ENCODE measurements at regions not wholly inside any gene's neighbourhood (a gene's known extent, or its start where the extent isn't known, plus 50 kb on each side); places are given as distances from the start of the nearest gene placed in this dataset.

DNA sequence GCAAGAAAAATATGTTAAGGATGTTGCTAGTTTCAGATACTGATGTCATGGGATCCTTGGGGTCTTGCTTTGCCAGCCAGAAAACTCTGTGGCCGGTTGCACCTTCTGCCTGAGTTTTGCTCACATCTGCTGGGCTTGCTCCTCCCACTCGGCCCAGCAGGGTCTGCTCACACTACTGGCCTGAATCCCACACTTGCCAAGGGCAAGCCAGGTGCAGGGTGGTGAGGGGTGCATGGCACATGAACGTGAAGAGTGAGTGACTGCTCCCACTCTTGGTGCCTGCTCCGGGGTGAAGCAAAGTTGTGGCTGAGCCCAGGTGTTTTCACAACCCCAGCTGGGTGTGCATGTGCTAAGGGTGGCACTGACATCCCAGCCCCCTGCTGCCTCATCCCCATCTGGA lies 83.1 kb upstream of the STARD4 start:
- Histone ChIP-seq H3K9me3 (ENCODE audit: insufficient read depth, low read depth, low read length) (peaks cover 2% of the 10 kb centered on the region), H3K4me1 (ENCODE audit: control insufficient read depth in 1 of 2, insufficient read depth in 2 of 2, low read length in 2 of 2) (no peaks in the 10 kb centered on the region)
- WGBS (ENCODE audit: extremely low coverage, insufficient coverage, insufficient read length), result no CpG with 5 or more reads among the region's 4 CpGs

DNA sequence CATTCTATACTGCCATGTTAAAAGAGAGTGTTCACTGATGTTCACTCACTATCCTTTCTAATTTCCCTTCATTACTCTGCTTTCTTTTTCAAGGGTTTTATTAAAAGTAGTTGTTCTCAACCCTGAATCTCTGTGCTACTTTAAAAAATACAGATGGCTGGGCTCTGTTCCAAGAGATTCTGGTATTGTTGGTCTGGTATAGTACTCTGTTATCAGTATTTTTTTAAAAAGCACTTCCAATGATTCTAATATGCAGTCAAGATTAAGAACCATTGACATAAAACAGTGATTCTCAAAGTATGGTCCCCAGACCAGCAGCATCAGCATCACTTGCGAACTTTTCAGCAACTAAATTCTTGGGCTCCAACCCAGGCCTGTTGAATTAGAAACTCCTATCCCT lies 77.0 kb upstream of the STARD4 start:
- DNase-seq, result no peak
- H2BK5ac ChIP-seq (ENCODE audit: low read depth, low read length, poor library complexity), result no peak overlapping the region
- no peak overlapping the region for H3K23ac ChIP-seq (ENCODE audit: low read length)
- no peak overlapping the region for H3K14ac ChIP-seq (ENCODE audit: low read length)
- H2BK120ac ChIP-seq (ENCODE audit: insufficient read depth, low read length, poor library complexity), result no peak overlapping the region
- H2AFZ ChIP-seq (ENCODE audit: insufficient read depth, low read length, poor library complexity), result no peak overlapping the region
- H3K27me3 ChIP-seq (ENCODE audit: insufficient read depth, low read length), result no peaks in the 10 kb centered on the region
- no peak overlapping the region for H3K4me3 ChIP-seq (ENCODE audit: low read depth, low read length)
- H3K9ac ChIP-seq (ENCODE audit: low read length), result no peak overlapping the region
- WGBS (ENCODE audit: extremely low coverage, insufficient coverage, insufficient read length), result no CpG with 5 or more reads among the region's 1 CpG
- H3K4me2 ChIP-seq (ENCODE audit: low read length), result no peak overlapping the region
- H4K91ac ChIP-seq (ENCODE audit: low read depth, low read length), result no peak overlapping the region
- no peaks in the 10 kb centered on the region for H3K79me2 ChIP-seq (ENCODE audit: control insufficient read depth, insufficient read depth, low read length, poor library complexity)
- H4K12ac ChIP-seq (ENCODE audit: low read depth, low read length), result no peak overlapping the region
- H2BK12ac ChIP-seq (ENCODE audit: low read length), result no peak overlapping the region
- H3K4ac ChIP-seq (ENCODE audit: low read depth, low read length), result no peak overlapping the region
- no peak overlapping the region for H3K18ac ChIP-seq (ENCODE audit: low read length)
- H3K27ac ChIP-seq (ENCODE audit: low read depth, low read length), result no peak overlapping the region
- H3K79me1 ChIP-seq (ENCODE audit: low read length), result no peaks in the 10 kb centered on the region
- no peak overlapping the region for H4K8ac ChIP-seq (ENCODE audit: low read depth, low read length)
- H3K4me1 ChIP-seq (ENCODE audit: control insufficient read depth in 1 of 2, insufficient read depth in 2 of 2, low read length in 2 of 2), result peaks cover 2 to 8% of the 10 kb centered on the region in 2 experiments
- H3K9me3 ChIP-seq (ENCODE audit: insufficient read depth, low read depth, low read length), result no peaks in the 10 kb centered on the region
- H2AK5ac ChIP-seq (ENCODE audit: low read length), result no peak overlapping the region
- H3K36me3 ChIP-seq (ENCODE audit: control insufficient read depth in 1 of 2, insufficient read depth in 2 of 2, low read length in 2 of 2), result no peaks in the 10 kb centered on the region

More for the DNA sequence above, 83.1 kb upstream of the STARD4 start:
- Histone ChIP-seq H2BK120ac (ENCODE audit: insufficient read depth, low read length, poor library complexity) (no peak overlapping the region), H4K8ac (ENCODE audit: low read depth, low read length) (no peak overlapping the region), H3K18ac (ENCODE audit: low read length) (no peak overlapping the region), H3K79me1 (ENCODE audit: low read length) (no peaks in the 10 kb centered on the region), H3K23ac (ENCODE audit: low read length) (no peak overlapping the region), H3K4me2 (ENCODE audit: low read length) (no peak overlapping the region), H3K4me3 (ENCODE audit: low read depth, low read length) (no peak overlapping the region), H3K27me3 (ENCODE audit: insufficient read depth, low read length) (no peaks in the 10 kb centered on the region), H3K4ac (ENCODE audit: low read depth, low read length) (no peak overlapping the region), H2AFZ (ENCODE audit: insufficient read depth, low read length, poor library complexity) (no peak overlapping the region), H3K79me2 (ENCODE audit: control insufficient read depth, insufficient read depth, low read length, poor library complexity) (no peaks in the 10 kb centered on the region), H4K91ac (ENCODE audit: low read depth, low read length) (no peak overlapping the region), H4K12ac (ENCODE audit: low read depth, low read length) (no peak overlapping the region), H3K9ac (ENCODE audit: low read length) (no peak overlapping the region), H3K27ac (ENCODE audit: low read depth, low read length) (no peak overlapping the region), H2AK5ac (ENCODE audit: low read length) (no peak overlapping the region), H2BK5ac (ENCODE audit: low read depth, low read length, poor library complexity) (no peak overlapping the region), H2BK12ac (ENCODE audit: low read length) (no peak overlapping the region), H3K36me3 (ENCODE audit: control insufficient read depth in 1 of 2, insufficient read depth in 2 of 2, low read length in 2 of 2) (no peaks in the 10 kb centered on the region), H3K14ac (ENCODE audit: low read length) (no peak overlapping the region)
- no peak for DNase-seq

DNA sequence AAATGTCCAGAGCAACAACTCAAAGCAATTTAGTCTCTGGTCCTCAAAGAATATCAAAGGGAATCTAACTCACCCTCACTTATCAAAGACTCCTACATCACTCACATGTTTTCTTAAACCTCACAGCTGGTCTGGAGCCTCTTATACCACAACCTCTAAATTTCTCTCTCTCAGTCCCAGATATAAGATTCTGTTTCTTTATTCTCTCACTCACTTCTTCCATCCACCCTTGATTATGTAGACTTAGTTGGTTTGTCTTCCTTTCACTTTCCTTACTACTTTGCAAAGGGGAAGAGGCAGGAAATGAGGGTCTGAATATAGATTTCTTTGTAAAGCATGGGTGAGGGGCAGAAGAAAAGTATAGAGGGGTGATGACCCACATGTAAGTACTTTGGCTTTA lies 75.4 kb upstream of the STARD4 start:
- H3K18ac ChIP-seq (ENCODE audit: low read length), result no peak overlapping the region
- no peak overlapping the region for H3K4me2 ChIP-seq (ENCODE audit: low read length)
- no peak overlapping the region for H3K27ac ChIP-seq (ENCODE audit: low read depth, low read length)
- peaks cover 2 to 8% of the 10 kb centered on the region in 2 experiments for H3K4me1 ChIP-seq (ENCODE audit: control insufficient read depth in 1 of 2, insufficient read depth in 2 of 2, low read length in 2 of 2)
- no peak overlapping the region for H2BK12ac ChIP-seq (ENCODE audit: low read length)
- no peak overlapping the region for H2BK5ac ChIP-seq (ENCODE audit: low read depth, low read length, poor library complexity)
- H3K36me3 ChIP-seq (ENCODE audit: control insufficient read depth in 1 of 2, insufficient read depth in 2 of 2, low read length in 2 of 2), result no peaks in the 10 kb centered on the region
- H4K12ac ChIP-seq (ENCODE audit: low read depth, low read length), result no peak overlapping the region
- no peak for DNase-seq
- H4K91ac ChIP-seq (ENCODE audit: low read depth, low read length), result no peak overlapping the region
- no peak overlapping the region for H2AK5ac ChIP-seq (ENCODE audit: low read length)
- no peak overlapping the region for H2BK120ac ChIP-seq (ENCODE audit: insufficient read depth, low read length, poor library complexity)
- H3K23ac ChIP-seq (ENCODE audit: low read length), result no peak overlapping the region
- no peaks in the 10 kb centered on the region for H3K79me2 ChIP-seq (ENCODE audit: control insufficient read depth, insufficient read depth, low read length, poor library complexity)
- H3K9ac ChIP-seq (ENCODE audit: low read length), result no peak overlapping the region
- H3K4ac ChIP-seq (ENCODE audit: low read depth, low read length), result no peak overlapping the region
- H4K8ac ChIP-seq (ENCODE audit: low read depth, low read length), result no peak overlapping the region
- no peak overlapping the region for H3K14ac ChIP-seq (ENCODE audit: low read length)
- H2AFZ ChIP-seq (ENCODE audit: insufficient read depth, low read length, poor library complexity), result no peak overlapping the region
- no peaks in the 10 kb centered on the region for H3K27me3 ChIP-seq (ENCODE audit: insufficient read depth, low read length)
- no peaks in the 10 kb centered on the region for H3K9me3 ChIP-seq (ENCODE audit: insufficient read depth, low read depth, low read length)
- no peaks in the 10 kb centered on the region for H3K79me1 ChIP-seq (ENCODE audit: low read length)
- H3K4me3 ChIP-seq (ENCODE audit: low read depth, low read length), result no peak overlapping the region

DNA sequence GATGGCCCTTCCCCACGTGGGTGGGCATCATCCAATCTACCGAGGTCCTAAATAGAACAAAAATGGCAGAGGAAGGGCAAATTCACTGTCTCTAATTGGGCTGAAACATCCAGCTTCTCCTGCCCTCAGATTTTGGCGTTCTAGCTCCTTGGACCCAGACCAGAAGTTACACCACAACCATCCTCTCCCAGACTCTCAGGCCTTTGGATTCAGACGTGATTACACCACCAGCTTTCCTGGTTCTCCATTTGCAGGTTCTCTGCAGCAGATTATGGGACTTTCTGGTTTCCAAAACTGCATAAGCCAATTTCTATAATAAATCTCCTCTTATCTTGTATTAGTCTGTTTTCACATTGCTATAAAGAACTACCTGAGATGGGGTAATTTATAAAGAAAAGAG lies 73.6 kb upstream of the STARD4 start:
- WGBS (ENCODE audit: extremely low coverage, insufficient coverage, insufficient read length), result no CpG with 5 or more reads among the region's 4 CpGs
- Histone ChIP-seq H3K36me3 (ENCODE audit: control insufficient read depth in 1 of 2, insufficient read depth in 2 of 2, low read length in 2 of 2) (no peaks in the 10 kb centered on the region), H3K79me2 (ENCODE audit: control insufficient read depth, insufficient read depth, low read length, poor library complexity) (no peaks in the 10 kb centered on the region), H3K4me1 (ENCODE audit: control insufficient read depth in 1 of 2, insufficient read depth in 2 of 2, low read length in 2 of 2) (peaks cover 2 to 8% of the 10 kb centered on the region in 2 experiments), H4K8ac (ENCODE audit: low read depth, low read length) (no peak overlapping the region), H4K12ac (ENCODE audit: low read depth, low read length) (no peak overlapping the region), H2BK120ac (ENCODE audit: insufficient read depth, low read length, poor library complexity) (peak overlapping the region; percentile 7), H3K27ac (ENCODE audit: low read depth, low read length) (no peak overlapping the region), H3K9ac (ENCODE audit: low read length) (no peak overlapping the region), H2BK5ac (ENCODE audit: low read depth, low read length, poor library complexity) (no peak overlapping the region), H3K23ac (ENCODE audit: low read length) (no peak overlapping the region), H3K79me1 (ENCODE audit: low read length) (no peaks in the 10 kb centered on the region), H3K27me3 (ENCODE audit: insufficient read depth, low read length) (no peaks in the 10 kb centered on the region), H3K18ac (ENCODE audit: low read length) (no peak overlapping the region), H3K4me3 (ENCODE audit: low read depth, low read length) (no peak overlapping the region), H2AFZ (ENCODE audit: insufficient read depth, low read length, poor library complexity) (no peak overlapping the region), H2BK12ac (ENCODE audit: low read length) (peak overlapping the region; percentile 76), H3K14ac (ENCODE audit: low read length) (no peak overlapping the region), H3K4me2 (ENCODE audit: low read length) (no peak overlapping the region), H3K9me3 (ENCODE audit: insufficient read depth, low read depth, low read length) (no peaks in the 10 kb centered on the region), H3K4ac (ENCODE audit: low read depth, low read length) (no peak overlapping the region), H2AK5ac (ENCODE audit: low read length) (peak overlapping the region; percentile 37), H4K91ac (ENCODE audit: low read depth, low read length) (no peak overlapping the region)
- no peak for DNase-seq
